ENCODE measurements at regions not wholly inside any gene's neighbourhood (a gene's known extent, or its start where the extent isn't known, plus 50 kb on each side); places are given as distances from the start of the nearest gene placed in this dataset.

DNA sequence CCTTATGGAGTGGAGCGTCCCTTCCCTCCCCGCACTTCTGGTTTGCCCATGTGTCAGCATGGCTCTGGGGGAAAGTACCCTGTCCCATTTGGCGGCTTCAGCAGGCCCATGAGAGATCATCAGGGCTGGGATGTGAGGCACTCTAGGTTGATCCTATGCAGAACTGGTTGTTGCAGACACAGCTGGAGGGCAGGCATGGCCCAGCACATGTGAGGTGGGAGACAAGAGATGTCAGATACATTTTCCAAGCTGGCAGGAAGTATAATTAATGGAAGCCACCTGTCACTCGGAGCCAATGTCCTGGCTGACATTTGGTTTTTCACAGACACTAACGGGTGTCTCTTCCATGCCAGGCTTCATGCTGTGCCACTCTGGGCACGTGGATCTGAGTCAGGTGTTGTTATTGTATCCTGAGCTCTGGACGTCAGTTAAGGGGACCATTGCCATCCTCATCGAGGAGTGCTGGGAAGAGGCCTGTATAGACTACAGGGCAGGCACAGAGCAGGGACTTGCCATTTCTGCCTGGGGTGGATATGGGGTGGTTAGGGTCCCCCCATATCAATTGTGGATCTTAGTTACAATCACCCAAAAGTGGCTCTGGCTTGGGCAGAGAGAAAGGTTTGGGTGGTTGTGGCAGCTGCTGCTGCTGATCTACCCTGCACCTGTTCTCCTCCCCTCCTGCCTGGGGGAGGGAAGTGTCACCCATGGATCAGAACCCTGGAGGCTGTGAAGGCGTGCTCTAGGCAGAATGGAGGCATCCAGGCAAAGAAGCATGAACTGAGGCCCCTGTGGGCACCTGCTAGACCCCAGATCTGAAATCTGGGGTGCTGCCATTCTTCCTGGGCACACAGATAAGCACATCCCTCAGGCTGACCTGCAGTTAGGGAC, 140.7 kb downstream of the FBLN2 start:
- H3K4me3 ChIP-seq (ENCODE audit: insufficient read depth, low read depth, low read length), result no peak overlapping the region
- H3K36me3 ChIP-seq (replicated peaks; ENCODE audit: control insufficient read depth, insufficient read depth, low read length), result no peaks in the 10 kb centered on the region
- no peaks in the 10 kb centered on the region for H3K27me3 ChIP-seq (ENCODE audit: control insufficient read depth, insufficient read depth, low read length)
- no peak for DNase-seq

DNA sequence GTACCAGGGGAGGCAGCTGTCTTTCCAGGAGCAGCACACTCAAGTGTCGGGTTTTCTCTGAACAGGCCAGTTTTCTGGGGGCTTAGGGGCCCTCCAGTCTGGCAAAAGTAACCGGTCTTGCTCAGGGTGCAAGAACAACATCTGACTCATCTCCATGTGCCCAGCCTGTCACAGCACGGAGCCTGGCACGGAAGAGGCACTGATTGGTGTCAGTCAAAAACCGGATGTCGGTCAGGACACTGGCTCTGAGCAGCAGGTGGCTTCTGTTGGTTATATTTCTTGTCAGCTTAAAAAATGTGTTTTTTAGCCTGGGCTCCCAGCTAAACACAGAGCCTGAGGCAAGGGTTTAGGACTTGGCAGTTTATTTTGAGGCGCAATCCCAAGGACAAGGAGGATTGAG, 139.9 kb downstream of the FBLN2 start:
- no peak overlapping the region for H3K4me3 ChIP-seq (ENCODE audit: insufficient read depth, low read depth, low read length)
- no peaks in the 10 kb centered on the region for H3K27me3 ChIP-seq (ENCODE audit: control insufficient read depth, insufficient read depth, low read length)
- DNase-seq, result no peak
- no peaks in the 10 kb centered on the region for H3K36me3 ChIP-seq (replicated peaks; ENCODE audit: control insufficient read depth, insufficient read depth, low read length)

- peak; percentile 73 for DNase-seq
- Histone ChIP-seq H3K4me3 (ENCODE audit: insufficient read depth, low read depth, low read length) (no peak overlapping the region), H3K27me3 (ENCODE audit: control insufficient read depth, insufficient read depth, low read length) (no peaks in the 10 kb centered on the region), H3K36me3 (replicated peaks; ENCODE audit: control insufficient read depth, insufficient read depth, low read length) (no peaks in the 10 kb centered on the region)
Observed at GRCh38 chr3:13688034-13688433, 139.1 kb downstream of the FBLN2 start.

All from H7 (cell line).